ENCODE measurements at regions not wholly inside any gene's neighbourhood (a gene's known extent, or its start where the extent isn't known, plus 50 kb on each side); places are given as distances from the start of the nearest gene placed in this dataset.

- Histone ChIP-seq H3K4me1 (no peaks in the 10 kb centered on the region), H3K27me3 (replicated peaks in 1 of 7) (no peaks in the 10 kb centered on the region), H3K4me3 (no peak overlapping the region), H3K36me3 (no peaks in the 10 kb centered on the region), H3K9me3 (peaks cover 0 to 6% (median 0%) of the 10 kb centered on the region in 8 donors), H3K27ac (no peak overlapping the region)
- no peak for TF ChIP-seq POLR2AphosphoS5 (IDR thresholded peaks at IDR 0.05)
- TF ChIP-seq, protein P1, sequence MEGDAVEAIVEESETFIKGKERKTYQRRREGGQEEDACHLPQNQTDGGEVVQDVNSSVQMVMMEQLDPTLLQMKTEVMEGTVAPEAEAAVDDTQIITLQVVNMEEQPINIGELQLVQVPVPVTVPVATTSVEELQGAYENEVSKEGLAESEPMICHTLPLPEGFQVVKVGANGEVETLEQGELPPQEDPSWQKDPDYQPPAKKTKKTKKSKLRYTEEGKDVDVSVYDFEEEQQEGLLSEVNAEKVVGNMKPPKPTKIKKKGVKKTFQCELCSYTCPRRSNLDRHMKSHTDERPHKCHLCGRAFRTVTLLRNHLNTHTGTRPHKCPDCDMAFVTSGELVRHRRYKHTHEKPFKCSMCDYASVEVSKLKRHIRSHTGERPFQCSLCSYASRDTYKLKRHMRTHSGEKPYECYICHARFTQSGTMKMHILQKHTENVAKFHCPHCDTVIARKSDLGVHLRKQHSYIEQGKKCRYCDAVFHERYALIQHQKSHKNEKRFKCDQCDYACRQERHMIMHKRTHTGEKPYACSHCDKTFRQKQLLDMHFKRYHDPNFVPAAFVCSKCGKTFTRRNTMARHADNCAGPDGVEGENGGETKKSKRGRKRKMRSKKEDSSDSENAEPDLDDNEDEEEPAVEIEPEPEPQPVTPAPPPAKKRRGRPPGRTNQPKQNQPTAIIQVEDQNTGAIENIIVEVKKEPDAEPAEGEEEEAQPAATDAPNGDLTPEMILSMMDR (IDR thresholded peaks at IDR 0.05 in 8 of 11, conservative IDR thresholded peaks at IDR 0.05 in 3 of 11) = no peak
- TF ChIP-seq POLR2A (IDR thresholded peaks at IDR 0.05) = no peak
- DNase-seq = no peak
- intact Hi-C loops (cut with DNase I; ENCODE audit: low total_unique reads) = no loop called here
- whole genome bisulfite sequencing, 5 donors = 60 to 76% (median 65%) methylated on average over 2 of the region's 2 CpGs
Observed at GRCh38 chr11:38448284-38448683, 1850.2 kb upstream of the RAG2 start.

DNA sequence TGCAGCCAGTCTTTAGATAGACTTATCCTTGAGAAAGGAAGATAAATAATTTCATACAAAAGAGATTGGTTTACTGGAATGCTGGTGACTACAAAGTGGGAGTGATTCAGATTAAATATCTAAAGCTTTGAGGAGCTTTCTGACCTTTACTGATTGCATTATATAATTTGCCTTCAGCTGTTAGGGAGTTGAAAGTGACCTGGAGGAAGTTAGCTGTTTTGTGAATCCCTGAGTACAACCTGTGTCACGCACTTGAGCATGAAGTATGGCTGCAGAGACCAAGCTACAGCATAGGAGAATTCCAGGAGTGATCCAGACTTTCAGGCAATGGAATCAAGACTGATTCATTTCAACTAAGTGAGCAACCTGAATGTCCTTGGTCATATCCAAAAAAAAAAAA lies 1848.3 kb upstream of the RAG2 start:
- Histone ChIP-seq H3K9me3 (peaks cover 0 to 6% (median 0%) of the 10 kb centered on the region in 8 donors), H3K27me3 (replicated peaks in 1 of 7) (no peaks in the 10 kb centered on the region), H3K4me3 (no peak overlapping the region), H3K4me1 (no peaks in the 10 kb centered on the region), H3K36me3 (no peaks in the 10 kb centered on the region), H3K27ac (no peak overlapping the region)
- WGBS, 5 donors = 52 to 89% (median 79%) methylated on average over 1 of the region's 1 CpG
- DNase-seq = no peak
- intact Hi-C loops (cut with DNase I; ENCODE audit: low total_unique reads) = no loop called here
- TF ChIP-seq POLR2AphosphoS5 (IDR thresholded peaks at IDR 0.05) (no peak), POLR2A (IDR thresholded peaks at IDR 0.05) (no peak)
- TF ChIP-seq, protein P1 (IDR thresholded peaks at IDR 0.05 in 8 of 11, conservative IDR thresholded peaks at IDR 0.05 in 3 of 11) = no peak

GRCh38 chr11:38438091-38438490 lies 1840.1 kb upstream of the RAG2 start:
- DNase-seq = no peak
- no peaks in the 10 kb centered on the region for H3K4me1 ChIP-seq
- no peak overlapping the region for H3K4me3 ChIP-seq
- peaks cover 0 to 16% (median 0%) of the 10 kb centered on the region in 8 donors for H3K9me3 ChIP-seq
- no peaks in the 10 kb centered on the region for H3K36me3 ChIP-seq
- intact Hi-C loops (cut with DNase I; ENCODE audit: low total_unique reads) = no loop called here
- H3K27me3 ChIP-seq (replicated peaks in 1 of 7) = no peaks in the 10 kb centered on the region
- TF ChIP-seq POLR2A (IDR thresholded peaks at IDR 0.05) (no peak), POLR2AphosphoS5 (IDR thresholded peaks at IDR 0.05) (no peak)
- TF ChIP-seq, protein P1 (IDR thresholded peaks at IDR 0.05 in 8 of 11, conservative IDR thresholded peaks at IDR 0.05 in 3 of 11) = no peak
- no peak overlapping the region for H3K27ac ChIP-seq

- no peaks in the 10 kb centered on the region for H3K27me3 ChIP-seq (replicated peaks in 1 of 7)
- no peaks in the 10 kb centered on the region for H3K4me1 ChIP-seq
- no peak for DNase-seq
- peaks cover 0 to 5% (median 0%) of the 10 kb centered on the region in 8 donors for H3K9me3 ChIP-seq
- no peaks in the 10 kb centered on the region for H3K36me3 ChIP-seq
- intact Hi-C loops (cut with DNase I; ENCODE audit: low total_unique reads) = no loop called here
- no peak overlapping the region for H3K4me3 ChIP-seq
- TF ChIP-seq POLR2A (IDR thresholded peaks at IDR 0.05) (no peak), POLR2AphosphoS5 (IDR thresholded peaks at IDR 0.05) (no peak)
- TF ChIP-seq, protein P1 (IDR thresholded peaks at IDR 0.05 in 8 of 11, conservative IDR thresholded peaks at IDR 0.05 in 3 of 11) = no peak
- WGBS, 5 donors = 67 to 87% (median 76%) methylated on average over 3 of the region's 3 CpGs
- no peak overlapping the region for H3K27ac ChIP-seq
Observed at GRCh38 chr11:38425578-38425977, 1827.5 kb upstream of the RAG2 start.

All from spleen (tissue), 11 donors.